Neural crest cell (in vitro differentiated cells): ENCODE measurements at regions not wholly inside any gene's neighbourhood (a gene's known extent, or its start where the extent isn't known, plus 50 kb on each side); places are given as distances from the start of the nearest gene placed in this dataset.

ENCODE experiments used
- DNase-seq: peaks from one replicate; pipeline ENCODE4 v3.0.0; 2021; ENCODE audit warnings: low read depth, mixed read lengths, low spot score
- H3K27ac Mint-ChIP-seq: one replicate; pipeline ENCODE4 v1.8.0; 2021; ENCODE audit warnings: mild to moderate bottlenecking, mixed read lengths; ENCODE audit not compliant: unreplicated experiment
- H3K27me3 Mint-ChIP-seq: 2 replicates; pipeline ENCODE4 v1.8.0; 2021; ENCODE audit warnings: low read depth, mild to moderate bottlenecking, mixed read lengths
- H3K36me3 Mint-ChIP-seq: 2 replicates; pipeline ENCODE4 v1.8.0; 2021; ENCODE audit warnings: low read depth, mild to moderate bottlenecking, mixed read lengths
- H3K4me1 Mint-ChIP-seq: 2 replicates; pipeline ENCODE4 v1.8.0; 2021; ENCODE audit warnings: mixed read lengths
- H3K4me3 Mint-ChIP-seq: one replicate; pipeline ENCODE4 v1.8.0; 2021; ENCODE audit warnings: mild to moderate bottlenecking, mixed read lengths
- H3K9me3 Mint-ChIP-seq: 2 replicates; pipeline ENCODE4 v1.8.0; 2021; ENCODE audit warnings: mixed read lengths
- TF ChIP-seq, protein P1 (sequence below): fragments of 200-600 bp; sonication (generic); conservative IDR thresholded peaks from 2 replicates; pipeline ENCODE4 v1.5.0; 2021; ENCODE audit warnings: antibody characterized with exemption, mild to moderate bottlenecking

DNA sequence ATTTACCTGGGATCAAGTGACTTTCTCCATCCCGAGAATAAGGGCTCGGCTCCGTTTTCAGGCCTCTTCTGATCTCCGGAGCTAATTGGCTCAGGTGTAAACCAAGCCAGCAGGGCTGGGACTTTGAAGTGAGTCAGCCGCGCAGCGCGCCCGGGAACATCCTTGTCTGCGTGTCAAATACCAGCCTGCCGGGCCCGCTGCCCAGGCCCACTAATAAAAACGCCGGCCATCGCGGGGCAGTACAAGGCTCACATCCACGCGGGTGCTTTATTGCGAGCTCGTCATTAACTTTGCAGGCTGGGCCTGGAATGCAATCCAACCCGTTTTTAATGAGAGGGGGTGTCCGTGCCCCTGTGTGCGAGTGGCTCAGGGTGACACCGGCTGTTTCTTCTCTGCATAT, 416.8 kb downstream of the IRX2 start:
- Mint-ChIP-seq H3K4me1 (peaks cover 53% of the 10 kb centered on the region), H3K27ac (no peak overlapping the region), H3K36me3 (no peaks in the 10 kb centered on the region), H3K27me3 (peaks cover 3% of the 10 kb centered on the region), H3K9me3 (no peaks in the 10 kb centered on the region), H3K4me3 (peak overlapping the region; percentile 51)
- TF ChIP-seq, protein P1, sequence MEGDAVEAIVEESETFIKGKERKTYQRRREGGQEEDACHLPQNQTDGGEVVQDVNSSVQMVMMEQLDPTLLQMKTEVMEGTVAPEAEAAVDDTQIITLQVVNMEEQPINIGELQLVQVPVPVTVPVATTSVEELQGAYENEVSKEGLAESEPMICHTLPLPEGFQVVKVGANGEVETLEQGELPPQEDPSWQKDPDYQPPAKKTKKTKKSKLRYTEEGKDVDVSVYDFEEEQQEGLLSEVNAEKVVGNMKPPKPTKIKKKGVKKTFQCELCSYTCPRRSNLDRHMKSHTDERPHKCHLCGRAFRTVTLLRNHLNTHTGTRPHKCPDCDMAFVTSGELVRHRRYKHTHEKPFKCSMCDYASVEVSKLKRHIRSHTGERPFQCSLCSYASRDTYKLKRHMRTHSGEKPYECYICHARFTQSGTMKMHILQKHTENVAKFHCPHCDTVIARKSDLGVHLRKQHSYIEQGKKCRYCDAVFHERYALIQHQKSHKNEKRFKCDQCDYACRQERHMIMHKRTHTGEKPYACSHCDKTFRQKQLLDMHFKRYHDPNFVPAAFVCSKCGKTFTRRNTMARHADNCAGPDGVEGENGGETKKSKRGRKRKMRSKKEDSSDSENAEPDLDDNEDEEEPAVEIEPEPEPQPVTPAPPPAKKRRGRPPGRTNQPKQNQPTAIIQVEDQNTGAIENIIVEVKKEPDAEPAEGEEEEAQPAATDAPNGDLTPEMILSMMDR: no peak
- DNase-seq: no peak

DNA sequence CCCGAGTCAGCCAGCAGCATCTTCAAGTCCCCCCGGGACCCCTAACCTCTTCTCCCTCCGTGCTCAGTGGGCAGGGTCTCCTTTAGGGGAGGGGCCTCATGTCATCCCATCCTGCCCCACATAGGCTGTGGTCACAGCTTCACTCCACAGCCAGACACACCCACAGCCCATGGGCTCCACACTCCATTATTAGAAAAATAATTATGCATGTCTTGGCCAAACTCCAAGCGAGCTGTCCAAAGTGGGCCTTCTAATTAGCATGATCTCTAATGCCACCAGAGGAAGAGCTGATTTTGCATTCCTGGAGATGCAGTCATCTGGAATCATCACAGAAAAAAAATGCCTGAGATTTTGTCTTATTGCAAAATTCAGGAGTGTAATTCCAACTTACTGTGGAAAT, 418.2 kb downstream of the IRX2 start:
- Mint-ChIP-seq H3K27ac (no peak overlapping the region), H3K9me3 (no peaks in the 10 kb centered on the region), H3K4me3 (no peak overlapping the region), H3K4me1 (peaks cover 53% of the 10 kb centered on the region), H3K27me3 (peaks cover 3% of the 10 kb centered on the region), H3K36me3 (no peaks in the 10 kb centered on the region)
- DNase-seq: no peak
- TF ChIP-seq, protein P1: no peak

DNA sequence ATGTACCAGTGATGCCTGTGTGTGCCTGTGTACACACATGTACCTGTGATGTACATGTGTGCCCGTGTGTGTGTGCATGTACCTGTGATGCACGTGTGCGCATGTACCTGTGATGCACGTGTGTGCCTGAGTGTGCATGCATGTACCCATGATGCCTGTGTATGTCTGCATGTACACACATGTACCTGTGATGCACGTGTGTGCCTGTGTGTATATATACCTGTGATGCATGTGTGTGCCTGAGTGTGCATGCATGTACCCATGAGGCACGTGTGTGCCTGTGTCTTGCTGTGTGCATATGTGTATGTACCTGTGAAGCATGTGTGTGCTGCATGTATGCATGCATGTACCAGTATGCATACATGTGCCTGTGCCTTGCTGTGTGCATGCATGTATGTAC, 419.0 kb downstream of the IRX2 start:
- TF ChIP-seq, protein P1: no peak
- no peaks in the 10 kb centered on the region for H3K36me3 Mint-ChIP-seq
- DNase-seq: no peak
- H3K4me1 Mint-ChIP-seq: peaks cover 49% of the 10 kb centered on the region
- no peaks in the 10 kb centered on the region for H3K9me3 Mint-ChIP-seq
- no peak overlapping the region for H3K27ac Mint-ChIP-seq
- H3K4me3 Mint-ChIP-seq: no peak overlapping the region
- H3K27me3 Mint-ChIP-seq: peaks cover 3% of the 10 kb centered on the region

DNA sequence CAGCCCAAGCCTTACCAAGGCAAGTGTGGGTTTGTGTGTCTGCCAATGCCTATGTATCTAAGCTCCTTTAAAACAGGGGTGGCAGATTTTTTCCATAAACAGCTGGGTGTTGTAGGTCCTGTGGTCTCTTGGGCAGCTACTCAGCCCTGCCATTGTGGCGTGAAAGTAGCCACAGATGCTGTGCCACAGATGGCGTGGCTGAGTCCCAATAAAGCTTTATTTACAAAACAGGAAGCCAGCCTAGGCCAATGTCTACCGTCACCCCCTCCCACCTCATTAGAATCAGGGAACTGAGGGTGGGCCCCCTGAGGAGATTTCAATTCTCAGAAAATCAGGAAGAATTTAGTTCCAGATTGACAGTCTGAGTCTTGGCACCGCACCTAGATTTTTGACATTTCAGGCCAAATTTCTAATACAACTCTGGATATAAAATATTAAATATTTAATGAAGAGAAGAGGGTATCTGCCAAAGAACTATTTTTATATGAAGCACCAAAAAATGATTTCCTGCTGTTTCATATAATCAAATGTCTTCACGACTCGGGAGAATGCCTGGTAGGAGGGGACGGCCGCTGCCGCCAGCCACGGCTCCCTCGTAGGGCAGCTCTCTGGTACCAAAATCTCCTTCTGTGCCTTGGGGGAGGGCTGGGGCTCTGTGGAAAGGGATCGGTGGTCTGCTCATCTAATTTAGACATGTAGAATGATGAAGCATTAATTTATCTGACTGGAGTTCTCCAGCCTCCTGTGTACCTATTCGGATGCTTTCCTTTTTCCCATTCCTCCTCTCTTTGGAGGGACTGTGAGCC, 420.9 kb downstream of the IRX2 start:
- Mint-ChIP-seq H3K9me3 (no peaks in the 10 kb centered on the region), H3K4me1 (peaks cover 44% of the 10 kb centered on the region), H3K27me3 (no peaks in the 10 kb centered on the region), H3K36me3 (no peaks in the 10 kb centered on the region), H3K4me3 (no peak overlapping the region), H3K27ac (no peak overlapping the region)
- no peak for DNase-seq
- TF ChIP-seq, protein P1: no peak

DNA sequence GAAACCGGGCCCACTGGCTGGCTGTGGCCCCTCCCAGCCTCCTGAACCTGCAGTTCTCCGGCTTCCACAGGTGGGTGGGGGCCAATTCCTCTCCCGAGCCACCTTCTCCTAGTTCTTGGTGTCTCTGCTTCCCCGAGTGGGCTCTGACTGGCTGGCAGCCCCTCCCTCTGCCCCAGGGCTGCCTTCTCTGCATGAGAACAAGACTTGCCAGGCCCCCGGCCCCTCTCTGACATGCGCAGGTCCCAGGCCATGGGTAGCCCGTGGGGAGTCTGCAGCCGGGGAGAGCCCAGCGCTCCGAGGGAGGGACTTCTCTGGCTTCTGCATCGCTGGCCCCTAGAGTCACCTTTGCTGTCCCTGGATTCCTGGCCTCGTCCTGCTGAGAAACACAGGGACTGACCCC, 421.7 kb downstream of the IRX2 start:
- no peak overlapping the region for H3K4me3 Mint-ChIP-seq
- H3K27me3 Mint-ChIP-seq: no peaks in the 10 kb centered on the region
- H3K4me1 Mint-ChIP-seq: peaks cover 44% of the 10 kb centered on the region
- no peak overlapping the region for H3K27ac Mint-ChIP-seq
- no peaks in the 10 kb centered on the region for H3K36me3 Mint-ChIP-seq
- H3K9me3 Mint-ChIP-seq: no peaks in the 10 kb centered on the region
- no peak for DNase-seq
- TF ChIP-seq, protein P1: no peak
